NCI-H1417 treated with DMSO at 0.1 percent for 48 hours (cell line): ENCODE measurements at regions not wholly inside any gene's neighbourhood (a gene's known extent, or its start where the extent isn't known, plus 50 kb on each side); places are given as distances from the start of the nearest gene placed in this dataset.
A peak's percentile ranks its signal among the peaks of the same experiment; 100 is the strongest.
"Not testable (repeated sequence)": the region's sequence is repeated elsewhere in the genome, so short reads cannot be mapped to it uniquely, and the experiment has no call there.

Experiments
- DNase-seq: peaks from one replicate; lab custom pipeline; 2025; lab: John Stamatoyannopoulos, UW

DNA sequence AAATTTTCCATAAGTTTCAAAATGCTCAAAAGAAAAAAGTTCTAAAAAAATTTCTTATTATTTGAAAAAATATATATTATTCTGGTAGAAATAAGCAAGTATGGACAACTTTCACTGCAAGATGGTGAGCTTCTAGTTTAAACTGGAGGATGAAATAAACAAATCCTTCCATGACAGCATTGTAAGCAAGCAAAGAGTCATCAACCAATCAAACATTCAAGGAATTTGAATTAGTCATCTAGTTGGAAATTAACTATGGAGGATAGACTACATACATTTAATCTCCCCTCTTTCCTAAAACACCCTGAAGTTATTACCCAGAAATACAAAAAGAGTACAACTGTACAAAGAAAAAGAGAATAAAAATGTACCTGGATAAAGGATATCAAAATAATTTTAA lies 51.0 kb upstream of the IRX5 start:
- no peak for DNase-seq

DNA sequence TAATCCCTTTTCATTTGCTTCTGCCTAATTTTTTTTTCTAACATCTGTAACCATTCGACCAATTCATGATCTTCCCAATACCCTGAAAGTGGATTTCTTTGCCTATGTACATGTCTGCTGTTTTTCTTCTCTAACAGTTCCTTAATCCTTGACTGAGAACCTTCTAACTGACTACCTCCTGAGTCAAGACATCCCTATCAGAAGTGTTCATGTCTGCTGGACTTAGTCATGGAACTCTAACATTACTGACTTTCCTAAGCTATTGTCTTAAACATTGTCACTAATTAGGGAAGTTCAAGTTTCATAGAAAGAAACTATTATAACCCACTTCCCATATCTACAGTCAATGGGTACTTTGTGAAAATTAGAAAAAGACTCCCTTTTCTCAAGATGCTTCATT lies 52.4 kb upstream of the IRX5 start:
- no peak for DNase-seq

DNA sequence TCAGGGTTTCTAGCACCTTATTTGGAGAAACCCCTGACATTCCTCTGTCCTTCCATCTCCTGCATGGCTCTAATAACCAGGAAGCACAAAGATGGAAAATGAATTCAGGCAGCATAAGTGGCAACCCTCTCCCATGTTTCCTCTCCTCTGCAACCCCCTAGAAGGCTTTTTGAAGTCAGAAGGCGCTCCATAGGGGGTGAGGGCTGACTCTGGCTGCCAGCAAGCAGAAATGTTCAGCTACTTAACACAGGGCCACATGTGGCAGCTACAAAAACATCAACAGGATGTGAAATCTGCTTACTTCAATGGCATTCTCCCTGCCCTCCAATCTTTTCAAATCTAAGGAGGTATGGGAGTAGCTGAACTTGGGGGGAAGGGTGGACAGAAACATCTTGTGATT lies 55.2 kb upstream of the IRX5 start:
- no peak for DNase-seq

DNA sequence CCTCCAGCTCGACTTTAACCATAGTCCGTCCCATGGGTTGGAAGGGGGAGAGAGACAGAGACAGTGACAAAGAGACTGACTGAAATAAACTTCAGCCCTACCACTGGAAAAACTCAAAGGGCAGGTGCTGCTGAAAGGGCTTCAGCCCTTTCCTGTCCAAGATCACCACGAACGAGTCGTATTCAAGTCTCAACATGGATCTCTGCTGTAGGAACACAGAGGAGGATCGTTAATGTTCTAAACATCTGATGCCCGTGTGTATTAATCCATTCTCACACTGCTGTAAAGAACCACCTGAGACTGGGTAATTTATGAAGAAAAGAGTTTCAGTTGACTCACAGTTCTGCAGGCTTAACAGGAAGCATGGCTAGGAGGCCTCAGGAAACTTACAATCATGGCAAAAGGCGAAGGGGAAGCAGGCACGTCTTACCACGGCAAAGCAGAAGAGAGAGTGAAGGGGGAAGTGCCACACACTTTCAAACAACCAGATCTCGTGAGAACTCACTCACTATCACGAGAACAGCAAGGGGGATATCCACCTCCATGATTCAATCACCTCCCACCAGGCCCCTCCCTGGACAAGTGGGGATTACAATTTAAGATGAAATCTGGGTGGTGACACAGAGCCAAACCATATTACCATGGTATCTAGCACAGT lies 56.8 kb upstream of the IRX5 start:
- not testable (repeated sequence) for DNase-seq

DNA sequence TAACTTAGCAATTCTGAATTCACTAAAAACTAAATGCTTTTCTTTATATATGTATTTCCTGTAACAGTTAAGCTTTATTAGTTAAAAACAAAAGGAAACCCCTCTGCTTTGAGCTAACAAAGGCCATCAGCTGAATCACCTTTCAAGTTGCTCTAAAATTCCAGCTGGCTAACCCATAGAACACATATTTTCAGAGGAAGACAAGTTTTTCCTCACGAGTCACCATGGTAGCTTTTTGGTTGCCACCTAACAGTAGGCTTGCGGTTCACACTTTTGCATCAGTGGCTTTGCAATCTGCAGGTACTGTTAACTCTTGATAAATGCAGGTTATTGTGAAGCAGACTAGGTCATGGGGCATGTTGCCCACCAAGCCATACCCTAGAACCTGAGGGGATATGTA lies 57.6 kb upstream of the IRX5 start:
- no peak for DNase-seq

DNA sequence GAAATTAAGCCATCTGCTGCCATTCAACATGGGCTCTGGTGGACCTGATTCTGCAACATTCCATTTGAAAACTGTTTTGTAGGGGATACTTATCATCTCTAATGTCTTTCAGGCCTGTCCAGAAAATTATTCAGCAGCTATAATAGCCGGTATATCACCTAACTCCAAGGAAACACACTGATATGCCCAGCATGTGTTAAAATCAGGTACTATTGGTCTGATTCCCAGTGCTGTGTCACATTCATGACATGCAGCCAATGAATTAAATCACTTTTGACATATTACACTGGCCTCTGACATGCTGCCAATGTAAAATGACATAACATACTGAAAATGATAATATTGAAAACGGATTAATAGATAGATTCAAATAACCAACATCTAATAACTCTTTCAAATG lies 60.5 kb upstream of the IRX5 start:
- DNase-seq, result no peak

DNA sequence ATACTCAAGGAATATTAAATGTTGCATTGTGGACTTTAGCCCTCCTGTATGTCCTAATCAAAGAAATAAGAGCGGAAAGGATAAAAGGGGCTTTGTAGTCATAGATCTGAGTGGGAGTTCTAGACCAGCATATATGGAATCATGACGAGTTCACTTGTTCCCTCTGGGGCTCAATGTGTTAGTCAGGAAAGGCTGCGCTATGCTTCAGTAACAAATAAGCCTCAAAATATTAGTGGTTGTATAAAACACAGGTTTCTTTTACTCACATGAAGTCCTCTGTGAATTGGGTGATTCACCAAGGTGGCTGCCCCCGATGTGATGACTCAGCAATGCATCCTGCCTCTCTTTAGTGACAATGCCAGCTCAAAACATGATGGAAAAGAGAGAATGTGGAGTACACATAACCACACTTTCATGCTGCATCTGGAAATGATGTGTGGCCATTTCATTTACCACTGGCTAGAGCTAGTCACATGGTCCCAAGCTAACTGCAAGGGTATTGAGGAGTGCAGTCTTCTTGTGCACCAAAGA lies 63.3 kb upstream of the IRX5 start:
- DNase-seq, result no peak

DNA sequence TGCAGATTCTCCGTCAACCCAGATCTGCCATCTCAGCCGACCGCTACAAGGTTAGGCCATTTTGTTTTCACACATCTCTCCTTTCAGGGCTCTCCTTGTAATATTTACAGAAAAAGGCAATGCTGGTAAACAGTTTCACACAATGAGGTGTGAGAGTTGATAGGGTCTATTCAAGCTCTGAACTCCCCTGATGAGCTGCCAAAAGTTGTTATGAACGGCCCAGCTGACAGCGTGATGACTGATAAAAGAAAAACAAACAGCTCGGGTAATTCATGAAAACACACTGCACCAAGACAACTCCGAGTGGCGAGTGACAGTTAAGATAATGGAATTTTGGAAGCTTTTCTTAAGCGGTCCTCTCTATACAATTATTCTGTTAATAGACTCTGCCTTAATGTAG lies 68.1 kb upstream of the IRX5 start:
- no peak for DNase-seq

DNA sequence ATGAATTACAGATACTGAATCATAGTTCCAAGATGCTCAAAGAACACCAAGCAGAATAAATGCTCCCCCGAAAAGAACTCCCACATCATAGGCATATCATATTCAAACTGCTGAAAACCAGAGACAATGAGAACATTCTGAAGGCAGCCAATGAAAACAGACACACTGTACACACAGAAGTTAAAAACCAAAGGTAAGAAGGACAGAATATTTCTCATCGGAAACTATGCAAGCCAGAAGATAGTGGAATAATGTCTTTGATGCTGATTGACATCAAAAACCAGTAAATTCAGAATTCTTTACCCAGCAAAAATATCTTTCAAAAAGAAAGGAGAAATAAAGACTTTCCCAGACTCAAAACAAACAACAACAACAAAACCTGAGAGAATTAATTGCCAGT lies 73.8 kb upstream of the IRX5 start:
- no peak for DNase-seq

DNA sequence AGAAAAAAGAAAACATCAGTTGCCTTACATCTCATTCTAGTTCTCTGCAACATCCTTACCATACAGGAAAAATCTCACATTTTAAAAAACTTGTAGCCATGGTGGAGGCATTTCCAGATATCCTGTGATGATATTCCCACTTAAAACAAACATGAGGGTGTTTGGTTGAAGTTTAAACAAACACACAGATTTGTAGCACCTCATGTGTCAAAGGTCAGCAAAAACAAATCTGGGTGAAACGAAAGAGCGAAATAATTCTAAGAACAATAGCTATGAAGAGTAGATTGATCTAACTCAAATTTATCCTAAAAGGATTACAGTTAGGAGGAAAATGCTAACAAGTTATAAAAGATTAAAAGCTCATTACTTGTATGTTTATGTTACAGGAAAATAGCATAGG lies 83.1 kb upstream of the IRX5 start:
- no peak for DNase-seq

DNA sequence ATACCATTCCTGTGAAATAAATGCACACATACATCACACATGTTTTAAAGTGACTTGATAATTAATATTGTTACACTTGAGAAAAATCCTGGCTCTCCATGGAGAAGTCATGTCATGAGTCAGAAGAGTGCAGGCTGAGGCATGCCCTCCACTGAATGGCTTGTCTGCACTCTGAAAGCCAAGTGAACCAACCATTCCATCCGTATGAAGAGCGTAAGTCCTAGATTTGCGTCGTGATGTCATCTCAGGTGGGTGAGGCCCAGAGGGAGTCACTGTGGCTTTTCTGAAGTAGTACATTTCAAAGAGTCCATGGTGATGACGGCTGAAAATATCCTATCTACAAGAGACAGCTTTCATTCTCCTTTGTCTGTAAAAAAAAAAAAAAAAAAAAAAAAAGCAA lies 83.5 kb upstream of the IRX5 start:
- DNase-seq, result peak; percentile 5

DNA sequence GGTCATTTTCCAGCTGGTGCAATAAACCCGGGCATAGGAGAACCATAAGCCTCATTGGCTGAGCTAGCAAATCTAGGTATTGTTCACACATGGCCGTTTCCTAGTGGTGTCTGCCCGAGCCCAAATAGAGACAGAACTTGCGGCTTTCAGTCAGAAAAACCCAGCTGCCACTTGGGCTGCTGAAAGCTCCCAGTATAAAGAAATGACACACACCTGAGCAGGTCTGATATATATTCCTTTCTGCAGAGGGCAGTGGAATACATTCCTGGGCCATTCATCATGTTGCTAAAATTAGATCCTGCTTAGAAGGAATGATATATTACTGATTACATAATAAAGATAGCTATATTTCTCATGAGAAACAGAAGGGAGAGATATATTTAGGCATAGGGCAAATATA lies 83.9 kb upstream of the IRX5 start:
- DNase-seq, result no peak

DNA sequence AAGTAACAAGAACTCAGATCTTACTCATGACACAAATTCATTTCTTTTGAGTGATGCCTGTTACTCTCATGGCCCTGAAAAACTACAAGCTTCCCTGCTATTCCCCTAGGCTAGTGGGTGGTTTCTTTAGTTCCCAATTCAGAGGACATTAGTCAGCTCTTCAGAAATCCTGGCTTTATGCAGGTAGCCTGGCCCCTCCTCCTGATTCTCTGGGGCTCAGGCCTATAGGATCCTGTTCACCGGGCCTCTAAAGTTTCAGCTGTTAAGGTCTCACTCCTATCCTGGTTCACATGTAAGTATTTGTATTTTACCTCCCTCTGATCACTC lies 87.3 kb upstream of the IRX5 start:
- no peak for DNase-seq

DNA sequence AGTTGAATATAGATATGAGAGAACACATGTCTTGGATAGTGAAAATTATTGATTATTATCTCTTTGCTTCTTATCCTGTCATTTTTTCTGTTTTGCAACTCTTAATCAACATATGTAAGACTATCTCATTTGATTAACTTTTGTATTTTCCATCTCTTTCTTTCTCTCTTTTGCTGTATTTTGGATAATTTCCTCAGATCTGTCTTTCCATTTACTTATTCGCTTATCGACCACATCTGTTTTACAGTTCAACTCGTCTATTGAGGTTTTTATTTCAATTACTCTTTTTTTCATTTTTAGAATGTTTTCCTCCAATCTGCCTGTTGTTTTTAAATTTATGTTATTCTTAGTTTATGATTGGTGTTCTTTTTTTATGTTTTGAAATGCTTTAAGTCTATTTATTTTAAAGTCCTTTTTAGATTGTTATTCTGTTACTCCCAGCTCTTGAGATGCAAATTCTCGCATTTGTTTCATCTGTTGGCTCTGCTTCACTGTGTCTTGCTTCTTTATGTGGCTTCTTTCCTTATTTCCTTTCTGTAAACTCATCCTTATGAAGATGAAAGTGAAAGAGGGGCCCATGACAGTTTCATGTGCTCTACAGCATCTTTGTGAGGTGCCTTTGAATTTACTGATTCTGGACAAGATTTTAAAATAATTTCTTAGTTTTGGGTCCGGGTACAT lies 87.8 kb upstream of the IRX5 start:
- no peak for DNase-seq

DNA sequence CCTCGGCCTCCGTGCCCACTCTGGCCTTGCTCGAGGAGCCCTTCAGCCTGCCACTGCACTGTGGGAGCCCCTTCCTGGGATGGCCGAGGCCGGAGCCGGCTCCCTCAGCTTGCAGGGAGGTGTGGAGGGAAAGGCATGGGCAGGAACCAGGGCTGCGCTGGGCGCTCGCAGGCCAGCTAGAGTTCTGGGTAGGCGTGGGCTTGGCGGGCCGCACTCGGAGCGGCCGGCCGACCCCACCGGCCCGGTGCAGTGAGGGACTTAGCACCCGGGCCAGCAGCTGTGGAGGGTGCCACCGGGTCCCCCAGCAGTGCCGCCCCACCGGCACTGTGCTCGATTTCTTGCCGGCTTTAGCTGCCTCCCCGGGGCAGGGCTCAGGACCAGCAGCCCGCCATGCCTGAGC lies 101.0 kb upstream of the IRX5 start:
- DNase-seq, result no peak

DNA sequence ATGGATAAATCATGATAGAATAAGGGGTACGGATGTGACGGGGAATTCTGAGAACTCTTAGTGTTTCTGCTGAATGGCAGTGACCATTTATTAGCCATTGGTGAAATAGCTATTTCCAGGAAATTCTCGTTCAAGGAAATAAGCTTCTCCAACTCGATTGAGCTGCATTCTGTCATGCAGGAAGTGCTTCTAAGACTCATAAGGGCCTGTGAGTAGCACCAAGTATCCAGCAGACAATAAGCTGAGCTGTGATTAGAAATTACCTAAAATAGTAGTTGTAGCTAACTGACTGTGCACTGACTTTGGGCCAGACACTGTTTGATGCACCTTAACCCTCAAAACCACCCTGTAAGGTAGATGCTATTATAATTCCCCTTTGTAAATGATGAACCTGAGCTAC lies 107.8 kb upstream of the IRX5 start:
- no peak for DNase-seq

DNA sequence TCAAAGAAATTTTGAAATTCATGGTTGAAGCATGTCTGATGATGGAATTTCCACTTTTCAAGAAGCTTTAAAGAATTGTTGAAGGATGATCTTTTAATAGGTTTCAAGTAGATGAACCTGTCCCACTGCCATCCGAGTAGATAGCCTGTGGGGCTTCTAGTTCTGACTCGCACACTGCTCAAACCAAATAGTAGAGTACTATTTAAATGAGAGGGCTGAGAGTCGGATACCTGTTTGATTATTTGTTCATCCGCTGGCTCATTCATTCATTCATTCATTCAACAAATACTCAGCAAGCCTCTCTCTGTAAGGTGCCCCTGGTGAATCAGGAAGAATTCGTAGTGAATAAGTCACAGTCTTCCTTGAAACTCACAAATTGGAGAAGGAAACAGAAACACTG lies 108.2 kb upstream of the IRX5 start:
- no peak for DNase-seq

DNA sequence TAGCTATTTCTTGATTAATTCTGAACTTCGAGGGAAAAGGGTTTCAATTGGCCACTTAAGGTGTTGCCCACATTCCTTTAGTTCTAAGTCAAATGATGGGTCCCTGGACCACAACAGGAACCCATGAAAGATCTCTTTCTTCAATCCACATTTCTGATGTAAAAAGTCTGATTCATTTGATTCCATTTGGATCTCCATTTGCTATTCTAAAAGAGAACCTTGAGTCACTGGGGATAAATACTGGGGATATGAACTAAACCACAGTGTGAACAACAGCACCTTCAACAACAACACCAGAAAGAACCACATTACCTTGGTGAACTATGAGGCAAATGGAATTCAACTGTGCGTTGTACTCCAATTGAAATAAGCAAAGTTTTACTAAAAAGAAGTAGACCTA lies 108.9 kb upstream of the IRX5 start:
- no peak for DNase-seq

DNA sequence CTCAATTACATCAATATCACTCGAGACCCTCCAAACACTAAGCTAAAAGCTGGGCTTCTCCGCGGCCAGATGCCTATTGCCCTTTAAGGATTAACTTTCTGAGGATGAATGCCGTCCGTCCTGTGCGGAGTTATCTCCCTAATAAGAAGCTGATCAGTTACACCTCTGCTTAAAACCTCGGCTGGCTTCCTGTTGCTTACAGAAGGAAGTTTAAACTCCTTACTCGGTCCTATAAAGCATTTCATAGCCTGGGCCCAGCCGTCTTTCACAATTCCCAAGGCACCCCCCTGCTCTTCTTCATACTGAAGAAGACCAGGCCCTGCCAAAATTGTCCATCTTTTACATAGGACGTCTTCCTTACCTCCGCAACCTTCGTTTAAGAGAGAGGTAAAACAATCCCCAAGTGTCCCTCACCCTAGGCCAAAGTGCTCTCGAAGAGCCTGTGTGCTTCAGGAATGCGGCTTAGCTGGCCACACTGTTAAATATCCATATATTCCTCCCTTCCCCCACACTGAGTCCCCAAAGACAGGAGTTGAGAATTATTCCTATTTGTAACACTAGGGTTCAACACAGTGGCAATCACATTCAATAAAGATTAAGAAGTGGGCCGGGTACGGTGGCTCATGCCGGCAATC lies 112.6 kb upstream of the IRX5 start:
- DNase-seq, result no peak

DNA sequence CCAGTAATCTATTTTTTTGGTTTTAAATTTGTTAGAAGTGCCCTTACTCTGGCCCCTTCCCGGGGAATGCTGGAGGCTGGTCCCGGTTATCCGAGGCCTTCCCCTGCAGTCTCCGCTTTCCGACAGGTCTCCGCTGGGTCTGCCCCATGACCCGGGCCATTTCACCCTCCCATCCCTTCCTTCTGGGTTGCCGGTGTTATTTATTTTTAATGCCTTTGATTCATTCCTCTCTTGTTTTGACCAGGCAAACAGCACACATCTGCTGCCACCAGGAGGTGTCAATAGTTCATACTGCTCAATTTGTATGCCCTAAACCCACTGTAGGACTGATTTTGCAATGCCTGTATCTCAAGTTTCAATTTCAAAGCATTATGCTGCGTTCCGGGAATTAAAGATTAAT lies 113.2 kb upstream of the IRX5 start:
- DNase-seq, result no peak

DNA sequence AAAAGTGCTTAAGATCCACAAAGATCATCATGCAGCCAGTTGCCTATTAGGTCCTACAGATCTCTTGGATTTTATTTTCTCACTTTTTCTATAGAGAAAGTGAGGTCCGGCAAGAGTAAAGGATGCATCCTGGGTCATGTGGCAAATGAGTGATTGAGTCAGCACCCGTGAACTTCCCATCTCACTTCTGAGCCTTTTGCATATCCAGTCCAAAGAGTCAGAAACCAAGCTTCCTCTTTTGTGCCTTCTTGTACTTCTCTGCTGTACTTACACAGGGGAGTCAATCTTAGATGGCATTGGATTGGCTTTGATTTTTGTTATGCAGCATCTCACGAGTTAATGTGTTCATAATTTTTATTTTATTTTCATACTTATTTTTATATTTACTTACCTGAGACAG lies 114.2 kb upstream of the IRX5 start:
- no peak for DNase-seq

DNA sequence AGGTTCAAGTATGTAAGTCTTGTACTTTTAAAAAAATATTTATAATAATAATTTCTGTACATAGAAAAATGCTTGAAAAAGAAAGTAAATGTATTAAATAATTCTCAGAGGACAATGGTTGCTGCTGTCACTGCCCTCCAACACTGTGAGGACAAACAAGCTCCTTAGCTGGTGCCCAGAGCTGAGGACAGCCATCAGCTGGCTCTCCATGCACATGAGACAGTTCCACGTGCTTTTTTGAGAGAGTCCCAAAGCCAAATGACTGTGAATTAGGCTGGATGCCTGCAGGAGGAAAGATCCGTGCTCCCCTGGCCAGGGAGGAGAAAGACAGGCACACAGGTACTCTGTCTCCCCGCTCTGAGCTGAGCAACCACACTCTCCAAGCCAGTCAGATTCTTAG lies 115.5 kb upstream of the IRX5 start:
- DNase-seq, result no peak

DNA sequence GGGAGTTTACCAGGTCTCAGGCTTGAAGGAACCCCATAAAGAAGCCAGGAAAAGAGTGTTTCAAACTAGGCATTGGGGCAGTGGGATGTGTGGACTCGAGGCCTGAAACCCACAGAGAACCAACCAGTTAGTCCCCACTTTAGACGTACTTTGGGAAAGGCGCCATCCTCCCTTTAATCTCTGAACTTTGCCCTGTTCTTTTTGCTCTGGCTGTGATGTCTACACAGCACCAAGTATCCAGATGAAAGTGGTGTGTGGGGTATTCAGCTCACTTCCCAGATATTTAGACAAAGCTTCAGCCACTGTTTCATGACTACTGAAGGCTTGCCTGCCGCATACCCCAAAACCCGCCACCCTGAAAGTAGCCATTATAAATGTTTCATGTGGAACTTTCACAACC lies 116.9 kb upstream of the IRX5 start:
- DNase-seq, result no peak

DNA sequence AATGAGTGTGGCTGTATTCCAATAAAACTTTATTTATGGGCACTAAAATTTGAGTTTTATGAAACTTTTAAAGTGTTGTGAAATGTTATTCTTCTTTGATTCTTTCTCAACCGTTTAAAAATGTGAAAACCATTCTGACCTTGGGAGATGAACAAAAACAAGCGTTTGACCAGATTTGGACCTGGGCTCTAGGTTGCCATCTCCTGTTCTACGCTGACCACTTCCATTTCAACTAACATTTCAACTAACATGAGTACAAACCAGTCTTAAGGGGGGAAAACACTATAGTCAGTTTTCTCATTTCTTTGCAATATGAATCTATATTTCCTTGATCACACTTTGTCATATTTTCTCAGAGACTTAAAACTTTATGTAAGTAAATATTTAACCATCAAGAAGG lies 118.4 kb upstream of the IRX5 start:
- no peak for DNase-seq
